ENCODE measurements at regions not wholly inside any gene's neighbourhood (a gene's known extent, or its start where the extent isn't known, plus 50 kb on each side); places are given as distances from the start of the nearest gene placed in this dataset.

- TF ChIP-seq CTCF (IDR thresholded peaks at IDR 0.05; ENCODE audit: insufficient read depth, low read length) = no peak
- no peak for DNase-seq (ENCODE audit: low read depth)
- no peak overlapping the region for H3K4me3 ChIP-seq (ENCODE audit: low read depth, low read length)
These were observed 490.9 kb upstream of the ADAMTS9 start for GRCh38 chr3:65178703-65179102.

- no peak for TF ChIP-seq CTCF (IDR thresholded peaks at IDR 0.05; ENCODE audit: insufficient read depth, low read length)
- H3K4me3 ChIP-seq (ENCODE audit: low read depth, low read length) = no peak overlapping the region
- no peak for DNase-seq (ENCODE audit: low read depth)
These were observed 490.2 kb upstream of the ADAMTS9 start for GRCh38 chr3:65177960-65178376.

- TF ChIP-seq CTCF (IDR thresholded peaks at IDR 0.05; ENCODE audit: insufficient read depth, low read length) = no peak
- DNase-seq (ENCODE audit: low read depth) = no peak
- no peak overlapping the region for H3K4me3 ChIP-seq (ENCODE audit: low read depth, low read length)
These were observed 486.9 kb upstream of the ADAMTS9 start for GRCh38 chr3:65174713-65175112.

GRCh38 chr3:65173841-65174240 is 486.0 kb upstream of the ADAMTS9 start:
- H3K4me3 ChIP-seq (ENCODE audit: low read depth, low read length) = no peak overlapping the region
- no peak for TF ChIP-seq CTCF (IDR thresholded peaks at IDR 0.05; ENCODE audit: insufficient read depth, low read length)
- no peak for DNase-seq (ENCODE audit: low read depth)

GRCh38 chr3:65172209-65172608 is 484.4 kb upstream of the ADAMTS9 start:
- DNase-seq (ENCODE audit: low read depth) = no peak
- TF ChIP-seq CTCF (IDR thresholded peaks at IDR 0.05; ENCODE audit: insufficient read depth, low read length) = no peak
- H3K4me3 ChIP-seq (ENCODE audit: low read depth, low read length) = no peak overlapping the region

- peak; percentile 23 for TF ChIP-seq CTCF (IDR thresholded peaks at IDR 0.05; ENCODE audit: insufficient read depth, low read length)
- DNase-seq (ENCODE audit: low read depth) = peak; percentile 87
- H3K4me3 ChIP-seq (ENCODE audit: low read depth, low read length) = no peak overlapping the region
These were observed 482.7 kb upstream of the ADAMTS9 start for GRCh38 chr3:65170390-65171042.

GRCh38 chr3:65169961-65170360 is 482.2 kb upstream of the ADAMTS9 start:
- H3K4me3 ChIP-seq (ENCODE audit: low read depth, low read length) = no peak overlapping the region
- no peak for TF ChIP-seq CTCF (IDR thresholded peaks at IDR 0.05; ENCODE audit: insufficient read depth, low read length)
- DNase-seq (ENCODE audit: low read depth) = no peak

Measured in fibroblast of the aortic adventitia (primary cell).